ENCODE measurements at regions not wholly inside any gene's neighbourhood (a gene's known extent, or its start where the extent isn't known, plus 50 kb on each side); places are given as distances from the start of the nearest gene placed in this dataset.
A peak's percentile ranks its signal among the peaks of the same experiment; 100 is the strongest.
"Not testable (repeated sequence)": the region's sequence is repeated elsewhere in the genome, so short reads cannot be mapped to it uniquely, and the experiment has no call there.

DNA sequence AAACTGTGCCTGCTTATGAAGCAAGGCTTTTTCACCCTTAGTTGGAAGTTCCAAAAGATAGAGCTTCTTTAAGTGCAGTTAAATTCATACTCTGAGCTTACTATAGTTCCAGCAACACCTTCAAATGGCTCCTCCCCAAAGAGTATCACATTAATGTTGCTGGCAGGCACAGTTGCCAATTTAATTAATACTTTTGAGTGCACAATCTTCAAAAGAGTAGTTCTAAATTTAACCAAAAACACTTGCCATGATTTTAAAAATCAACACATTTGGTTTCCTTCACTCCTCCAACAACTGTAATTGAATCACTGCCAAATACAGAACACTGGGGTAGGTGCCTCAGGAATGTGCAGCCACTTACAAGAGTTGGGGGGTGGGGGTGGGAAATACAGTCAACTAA is 150.6 kb upstream of the UBE2E3 start:
- no peak for DNase-seq (ENCODE audit: low spot score)

DNA sequence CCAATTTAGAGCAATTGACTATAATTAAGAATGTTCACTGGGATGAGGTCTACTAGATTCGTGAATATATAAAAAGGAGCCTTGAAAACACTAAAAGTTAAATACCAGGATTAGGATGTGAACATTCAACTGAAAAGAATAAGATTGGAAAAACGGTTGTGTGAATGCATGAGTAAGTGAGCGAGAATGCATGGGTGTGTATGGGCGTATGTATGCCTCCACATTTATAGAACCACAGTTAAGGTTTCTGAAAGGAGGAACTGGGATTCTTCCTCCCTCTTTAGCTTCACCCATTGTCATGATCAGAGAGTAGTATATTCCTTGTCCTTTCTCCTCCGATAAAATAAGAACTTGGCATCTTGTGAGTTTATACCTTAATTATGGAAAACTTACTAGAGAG is 151.1 kb upstream of the UBE2E3 start:
- peak; percentile 48 for DNase-seq (ENCODE audit: low spot score)

DNA sequence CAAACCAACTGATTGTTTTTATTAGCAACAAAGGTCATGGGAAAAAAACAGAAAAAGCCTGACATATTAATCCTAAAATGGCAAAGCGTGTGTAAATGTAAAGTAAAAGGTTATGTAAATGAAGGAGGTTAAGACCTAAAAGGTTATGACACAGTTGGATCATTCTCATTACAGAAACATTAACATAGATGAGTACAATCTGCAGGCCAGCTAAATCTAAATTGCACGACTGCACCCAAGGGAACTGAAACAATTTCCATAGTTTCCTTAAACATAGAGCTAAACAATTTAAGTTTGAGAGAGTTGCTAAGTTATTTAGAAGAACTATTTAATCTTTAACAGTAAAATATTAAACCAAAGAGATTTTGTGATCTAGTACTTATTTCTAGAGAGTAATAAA is 151.6 kb upstream of the UBE2E3 start:
- DNase-seq (ENCODE audit: low spot score), result no peak

DNA sequence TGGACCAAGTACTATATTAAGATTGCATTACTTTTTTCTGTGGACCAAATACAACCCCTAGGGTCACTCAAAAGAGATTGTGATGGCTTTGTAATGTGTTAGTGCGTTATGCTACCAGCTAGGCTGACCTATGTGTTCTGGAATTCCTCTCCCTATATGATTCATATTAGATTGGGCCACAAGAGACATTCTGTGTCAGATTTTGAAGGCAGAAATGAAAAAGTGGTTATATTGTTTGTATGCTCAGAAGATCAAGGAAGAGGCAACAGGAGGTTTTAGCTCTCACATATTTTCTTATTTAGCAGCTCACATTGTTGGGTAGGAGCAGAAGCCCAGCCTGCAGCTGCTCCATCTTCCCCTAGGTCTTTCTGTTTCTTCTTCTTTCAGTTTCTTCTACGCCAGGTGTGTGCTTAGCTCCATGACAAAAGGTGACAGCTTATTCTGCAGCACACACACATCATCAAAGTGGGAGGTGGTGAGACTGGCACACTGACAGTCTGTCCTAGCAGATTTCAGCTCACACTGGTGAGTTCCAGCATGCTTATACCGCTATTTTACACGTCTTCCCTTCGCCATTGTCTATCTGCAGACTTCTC is 156.8 kb upstream of the UBE2E3 start:
- peak; percentile 18 for DNase-seq (ENCODE audit: low spot score)

DNA sequence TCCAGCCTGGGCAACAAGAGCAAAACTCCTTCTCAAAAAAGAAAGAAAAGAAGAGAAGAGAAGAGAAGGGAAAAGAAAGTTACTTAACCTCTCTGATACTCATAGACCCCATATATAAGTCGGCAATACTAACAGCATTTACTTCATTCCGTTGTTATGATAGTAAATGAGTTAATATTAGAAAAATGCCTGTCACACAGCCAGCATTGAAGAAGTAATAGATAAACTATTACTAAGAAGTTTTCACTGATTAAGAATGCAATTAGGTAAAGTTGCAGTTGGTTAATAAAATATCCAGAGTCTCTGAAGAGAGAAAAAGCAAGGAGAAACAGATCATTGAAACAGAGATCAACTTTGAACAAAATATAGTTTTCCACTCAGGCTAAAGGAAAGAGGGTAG is 161.3 kb upstream of the UBE2E3 start:
- no peak for DNase-seq (ENCODE audit: low spot score)

DNA sequence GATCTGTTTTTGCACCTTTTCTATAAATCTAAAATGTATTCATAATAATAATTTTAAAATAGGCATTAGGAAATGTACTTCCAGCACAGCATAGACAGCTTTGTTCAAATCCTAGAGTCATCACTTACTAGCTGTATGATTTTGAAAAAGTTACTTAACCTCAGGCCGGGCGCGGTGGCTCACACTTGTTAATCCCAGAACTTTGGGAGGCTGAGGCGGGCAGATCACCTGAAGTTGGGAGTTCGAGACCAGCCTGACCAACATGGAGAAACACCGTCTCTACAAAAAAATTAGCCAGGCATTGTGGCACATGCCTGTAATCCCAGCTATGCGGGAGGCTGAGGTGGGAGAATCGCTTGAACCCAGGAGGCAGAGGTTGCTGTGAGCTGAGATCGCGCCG is 161.7 kb upstream of the UBE2E3 start:
- DNase-seq (ENCODE audit: low spot score), result not testable (repeated sequence)

DNA sequence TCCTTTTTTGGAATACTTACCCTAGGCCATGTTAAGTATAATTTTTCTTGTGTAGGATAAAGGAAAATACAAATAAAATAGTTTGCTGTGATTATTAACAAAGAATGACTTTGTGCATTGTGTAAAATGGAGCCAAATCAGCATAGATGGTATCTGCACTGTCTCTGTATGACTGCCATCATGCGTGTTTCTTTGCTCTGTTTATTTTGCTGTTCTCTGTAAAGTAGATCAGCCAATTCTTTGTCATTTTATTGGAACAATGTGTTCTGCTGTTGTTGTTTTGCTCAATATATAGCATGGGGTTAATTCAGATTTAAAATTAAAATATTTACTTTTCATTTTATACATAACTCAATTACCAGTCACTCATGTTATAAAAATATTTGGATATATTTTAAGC is 181.3 kb upstream of the UBE2E3 start:
- DNase-seq (ENCODE audit: low spot score), result no peak

DNA sequence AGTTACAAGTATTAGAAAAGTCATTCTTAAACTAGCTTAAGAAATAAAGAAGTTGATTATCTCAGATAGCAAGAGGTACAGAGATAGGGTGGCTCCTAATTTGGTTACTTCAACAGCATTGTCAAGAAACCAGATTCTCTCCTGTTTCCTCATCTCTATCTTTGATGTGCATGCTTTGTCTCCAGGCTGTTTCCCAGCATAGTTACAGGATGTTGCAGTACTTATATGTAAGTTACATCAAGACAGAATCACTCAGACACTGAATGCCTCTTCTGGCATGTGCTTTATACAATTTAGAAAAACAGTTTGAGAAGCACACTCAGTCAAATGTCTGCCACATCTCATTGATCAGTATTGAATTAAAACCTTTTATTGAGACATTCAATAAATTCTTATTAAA is 189.5 kb upstream of the UBE2E3 start:
- DNase-seq (ENCODE audit: low spot score), result no peak

DNA sequence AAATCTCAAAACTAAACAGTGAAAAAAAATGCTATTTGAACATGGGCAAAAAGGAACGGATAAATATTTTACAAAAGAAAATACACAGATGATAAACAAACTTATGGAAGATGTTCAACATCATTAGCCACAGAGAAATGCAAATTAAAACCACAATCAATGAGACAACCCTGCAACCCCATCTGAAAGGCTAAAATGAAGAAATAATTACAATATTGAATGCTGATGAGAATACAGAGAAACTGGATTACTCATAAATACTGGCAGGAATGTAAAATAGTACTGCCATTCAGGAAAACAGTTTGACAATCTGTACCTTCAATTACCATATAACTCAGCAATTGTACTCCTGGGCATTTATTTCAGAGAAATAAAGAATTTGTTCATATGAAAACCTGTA is 193.1 kb upstream of the UBE2E3 start:
- DNase-seq (ENCODE audit: low spot score), result no peak

DNA sequence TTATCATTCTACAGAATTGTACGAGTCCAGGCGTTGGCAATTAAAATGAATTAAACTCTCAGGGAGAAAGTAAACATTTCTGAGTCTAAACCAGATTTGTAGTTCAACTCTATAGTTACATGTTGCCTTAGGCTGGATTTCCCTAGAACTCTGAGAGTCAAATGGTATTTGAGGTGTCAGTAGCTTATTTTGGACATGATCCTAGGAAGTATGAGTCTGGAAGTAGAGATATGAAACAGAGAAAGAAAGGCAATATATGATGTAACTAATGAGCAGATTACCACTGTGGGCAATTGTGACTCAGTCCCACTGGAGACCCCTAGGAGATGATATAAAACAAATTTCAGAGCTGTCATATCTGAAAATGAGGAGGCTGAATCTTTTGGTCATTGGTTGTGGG is 199.1 kb upstream of the UBE2E3 start:
- no peak for DNase-seq (ENCODE audit: low spot score)

DNA sequence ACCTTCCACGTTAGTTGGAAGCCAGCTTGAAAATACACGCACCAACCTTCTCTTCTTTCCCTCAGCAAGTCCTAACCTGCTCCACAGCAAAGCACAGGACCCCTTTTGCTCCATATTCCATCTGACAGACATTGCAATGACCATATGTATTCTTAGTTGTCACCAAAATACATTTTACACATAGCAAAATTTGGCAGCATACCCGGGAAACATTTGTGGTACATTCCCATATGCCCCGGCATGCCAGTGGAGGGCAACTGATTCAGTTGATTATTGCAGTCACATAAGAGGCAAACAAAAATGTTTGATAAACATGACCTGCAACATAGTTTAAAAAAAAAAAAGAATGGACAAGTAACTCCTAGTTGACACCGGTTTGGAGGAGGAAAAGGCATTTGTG is 202.1 kb upstream of the UBE2E3 start:
- no peak for DNase-seq (ENCODE audit: low spot score)

DNA sequence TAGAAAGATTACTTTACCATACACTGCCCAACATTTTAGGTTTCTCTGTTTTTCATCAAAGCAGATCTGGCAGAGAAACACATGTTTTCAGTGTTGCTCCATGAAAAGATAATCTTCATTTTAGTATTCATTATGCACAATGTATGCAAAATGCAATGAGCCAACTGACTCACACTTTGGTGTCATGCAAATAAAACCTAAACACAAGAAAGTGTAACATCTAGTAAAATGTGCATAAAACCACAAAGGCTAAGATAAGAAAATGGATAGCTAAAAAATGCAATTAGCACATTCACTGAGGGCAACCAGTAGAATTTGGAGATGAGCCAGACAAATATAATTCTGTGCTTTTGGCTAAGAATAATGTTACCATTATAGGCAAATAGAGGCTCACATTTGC is 203.5 kb upstream of the UBE2E3 start:
- no peak for DNase-seq (ENCODE audit: low spot score)

DNA sequence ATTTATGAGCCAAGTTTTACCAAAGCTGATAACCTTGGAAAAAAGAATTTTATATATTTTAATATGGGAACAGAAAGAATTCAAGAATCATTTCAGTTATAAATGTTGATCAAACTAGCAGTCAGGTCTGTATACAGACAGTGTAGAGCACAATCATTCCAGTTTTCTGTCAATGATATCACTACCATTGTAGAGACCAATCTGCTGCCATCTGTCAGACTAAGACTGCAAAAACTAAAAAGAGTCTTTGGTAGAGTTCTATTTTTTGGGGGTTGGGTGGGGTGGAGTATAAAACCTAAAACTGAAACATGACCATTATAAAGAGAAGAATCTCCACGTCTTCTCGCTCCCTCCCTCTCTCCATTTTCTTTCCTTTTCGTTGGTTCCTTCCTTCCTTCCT is 204.7 kb upstream of the UBE2E3 start:
- DNase-seq (ENCODE audit: low spot score), result no peak

DNA sequence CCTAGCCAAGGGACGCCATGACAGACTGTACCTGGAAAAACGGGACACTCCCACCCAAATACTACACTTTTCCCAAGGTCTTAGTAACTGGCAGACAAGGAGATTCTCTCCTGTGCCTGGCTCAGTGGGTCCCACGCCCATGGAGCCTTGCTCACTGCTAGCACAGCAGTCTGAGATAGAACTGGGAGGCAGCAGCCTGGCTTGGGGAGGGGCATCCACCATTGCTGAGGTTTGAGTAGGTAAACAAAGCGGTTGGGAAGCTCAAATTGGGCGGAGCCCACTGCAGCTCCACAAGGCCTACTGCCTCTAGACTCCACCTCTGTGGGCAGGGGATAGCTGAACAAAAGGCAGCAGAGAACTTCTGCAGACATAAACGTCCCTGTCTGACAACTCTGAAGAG is 215.1 kb upstream of the UBE2E3 start:
- peak; percentile 15 for DNase-seq (ENCODE audit: low spot score)

DNA sequence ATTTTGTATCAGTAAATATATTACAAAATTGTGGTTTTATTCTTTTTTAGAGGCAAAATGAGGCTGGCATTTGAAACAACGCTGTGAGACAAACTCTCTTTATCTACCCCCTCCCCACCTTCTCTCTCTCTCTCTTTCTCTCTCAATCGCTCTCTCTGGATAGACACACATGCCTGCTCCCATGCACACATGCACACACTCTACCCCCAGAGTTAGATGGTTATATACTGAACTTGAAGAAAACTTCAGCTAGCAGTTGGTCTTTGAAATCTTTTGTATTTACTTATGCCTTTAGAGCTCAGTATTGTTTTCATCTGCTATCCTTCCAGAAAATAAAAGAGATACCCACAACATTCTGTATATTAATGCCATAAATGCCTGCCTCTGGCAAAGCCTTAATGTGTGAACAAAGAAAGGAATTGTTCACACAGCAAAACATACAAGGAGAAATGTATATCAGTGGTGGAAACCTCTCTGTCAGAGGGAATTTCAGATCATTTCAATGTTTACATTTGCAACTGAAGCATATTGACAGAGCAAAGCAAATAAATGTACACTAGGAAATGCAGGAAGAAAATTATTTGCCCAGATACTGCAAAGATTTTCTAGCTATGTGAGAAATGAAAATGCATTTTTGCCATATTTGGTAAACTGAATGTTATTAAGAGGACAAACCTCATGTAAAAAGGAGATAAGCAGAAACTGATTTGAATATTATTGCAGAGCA is 217.0 kb upstream of the UBE2E3 start:
- no peak for DNase-seq (ENCODE audit: low spot score)

DNA sequence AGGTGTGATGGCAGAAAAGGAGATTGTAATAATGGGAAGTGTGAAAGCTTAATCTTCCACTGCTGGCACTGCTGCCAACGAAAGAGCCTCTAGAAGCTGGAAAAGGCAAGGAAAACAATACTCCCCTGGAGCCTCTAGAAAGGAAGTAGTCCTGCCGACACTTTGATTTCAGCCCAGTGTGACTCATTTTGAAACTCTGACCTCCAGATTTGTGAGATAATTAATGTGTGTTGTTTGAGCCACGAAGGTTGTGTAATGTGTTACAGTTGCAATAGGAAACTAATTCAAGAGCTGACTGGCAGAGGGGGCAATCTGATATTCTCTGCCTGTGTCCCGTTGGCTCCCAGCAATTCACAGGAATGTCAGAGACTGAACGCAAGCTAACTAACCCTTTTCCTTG is 219.2 kb upstream of the UBE2E3 start:
- peak; percentile 2 for DNase-seq (ENCODE audit: low spot score)

DNA sequence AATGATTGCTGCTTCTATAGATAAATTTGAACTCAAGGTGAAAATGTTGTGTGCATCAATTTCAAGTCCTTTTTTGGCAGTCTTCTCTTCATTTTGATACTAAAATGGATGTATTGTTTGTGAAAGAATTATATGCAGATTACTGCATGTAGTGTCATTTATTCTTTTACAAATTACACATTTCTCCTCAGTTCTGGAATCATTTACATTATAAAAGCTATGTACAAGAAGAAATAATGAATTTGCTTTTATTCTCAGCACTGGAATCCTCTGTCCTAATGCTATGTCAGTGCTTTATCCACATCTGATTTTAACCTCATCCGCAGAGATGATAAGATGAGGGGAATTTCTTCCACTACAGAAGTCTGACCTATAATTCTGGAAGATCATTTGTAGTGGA is 220.8 kb upstream of the UBE2E3 start:
- no peak for DNase-seq (ENCODE audit: low spot score)

DNA sequence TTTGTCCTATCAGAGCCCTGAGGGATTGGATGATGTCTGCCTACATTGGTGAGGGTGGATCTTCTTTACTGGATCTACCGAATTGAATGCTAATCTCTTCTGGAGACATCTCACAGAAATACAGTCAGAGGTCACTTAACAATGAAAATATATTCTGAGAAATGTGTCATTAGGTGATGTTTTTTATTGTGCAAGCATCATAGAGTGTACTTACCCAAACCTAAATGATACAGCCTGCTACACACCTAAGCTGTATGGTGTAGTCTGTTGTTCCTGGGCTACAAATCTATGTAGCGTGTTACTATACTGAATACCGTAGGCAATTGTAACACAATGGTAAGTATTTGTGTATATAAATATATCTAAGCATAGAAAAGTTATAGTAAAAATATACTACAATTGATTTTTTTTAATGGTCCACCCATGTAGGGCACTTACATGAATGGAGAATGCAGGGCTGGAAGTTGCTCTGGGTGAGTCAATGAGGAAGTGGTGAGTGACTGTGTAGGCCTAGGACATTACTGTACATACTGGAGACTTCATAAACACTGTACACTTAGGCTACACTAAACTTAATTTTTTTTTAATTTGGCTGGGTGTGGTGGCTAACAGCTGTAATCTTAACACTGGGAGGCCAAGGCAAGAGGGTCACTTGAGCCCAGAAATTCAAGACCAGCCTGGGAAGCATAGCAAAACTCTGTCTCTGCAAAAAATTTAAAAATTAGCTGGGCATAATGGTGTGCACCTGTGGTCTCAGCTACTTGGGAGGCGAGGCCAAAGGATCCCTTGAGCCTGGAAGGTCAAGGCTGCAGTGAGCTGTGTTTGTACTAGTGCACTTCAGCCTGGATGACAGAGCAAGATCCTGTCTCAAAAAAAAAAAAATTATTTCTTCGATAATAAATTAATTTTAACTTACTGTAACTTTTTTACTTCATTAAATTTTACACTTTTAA is 226.3 kb upstream of the UBE2E3 start:
- no peak for DNase-seq (ENCODE audit: low spot score)

DNA sequence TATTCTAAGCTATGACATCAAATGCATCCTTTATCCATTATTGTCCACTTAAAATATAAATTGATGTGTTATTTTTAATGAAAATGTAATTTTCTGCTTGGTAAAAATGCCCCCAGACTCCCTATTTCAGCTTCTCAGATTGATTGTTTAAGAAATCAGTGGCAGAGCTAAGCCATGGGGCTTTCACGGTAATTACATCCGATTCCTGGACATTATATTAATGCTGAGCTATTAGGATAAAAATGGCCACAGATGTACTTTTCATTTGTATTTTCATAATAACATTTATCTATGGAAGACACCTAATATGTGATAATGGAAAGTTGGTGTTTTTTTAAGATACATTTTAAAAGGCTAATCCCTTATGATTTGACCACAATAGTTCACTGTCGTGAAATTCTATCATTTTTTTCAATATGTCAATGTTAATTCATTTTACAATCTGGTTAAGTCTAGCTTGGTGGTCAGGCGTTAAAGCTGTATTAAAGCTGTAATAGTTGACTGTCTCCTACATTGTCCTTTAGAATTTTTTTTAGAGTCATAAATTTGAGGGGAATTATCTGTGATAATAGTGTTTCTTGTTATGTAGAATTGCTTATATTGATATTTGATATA is 229.0 kb upstream of the UBE2E3 start:
- DNase-seq (ENCODE audit: low spot score), result no peak

DNA sequence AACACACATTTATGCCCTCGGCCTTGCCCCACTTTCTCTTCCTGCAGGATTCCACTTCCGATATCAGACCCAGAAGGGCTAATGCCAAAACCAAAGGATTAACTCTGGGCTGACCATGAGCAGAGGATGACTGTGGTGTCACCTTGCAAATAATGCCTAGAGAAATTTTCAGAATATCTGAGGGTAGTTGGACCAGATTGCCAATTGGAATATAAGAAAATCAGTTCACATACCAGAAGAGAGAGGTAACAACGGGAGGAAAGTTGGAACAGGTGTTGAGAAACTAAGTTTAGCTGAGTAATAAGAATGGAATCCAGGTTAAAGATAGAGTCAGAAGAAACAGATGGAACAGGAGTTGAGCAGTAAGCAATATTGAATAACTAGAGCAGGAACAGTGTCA is 232.7 kb upstream of the UBE2E3 start:
- DNase-seq (ENCODE audit: low spot score), result no peak

DNA sequence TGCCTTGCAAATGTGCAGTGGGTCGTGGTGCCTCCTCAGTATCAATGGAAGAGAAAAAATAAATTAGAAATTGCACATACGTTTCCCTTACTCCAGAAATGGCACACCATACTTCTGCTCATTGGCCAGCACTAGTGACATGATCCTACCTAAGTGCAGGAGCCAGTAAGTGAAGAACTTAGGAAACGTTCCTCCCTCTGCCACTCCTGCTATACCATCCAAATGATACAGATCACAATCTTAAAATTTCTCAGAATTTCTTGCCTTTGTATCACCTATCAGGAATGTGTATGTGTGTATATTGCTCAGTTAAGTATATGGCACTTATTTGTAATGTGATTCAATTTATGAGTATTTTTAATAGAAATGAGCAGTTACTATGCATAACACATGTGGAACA is 237.0 kb upstream of the UBE2E3 start:
- no peak for DNase-seq (ENCODE audit: low spot score)

DNA sequence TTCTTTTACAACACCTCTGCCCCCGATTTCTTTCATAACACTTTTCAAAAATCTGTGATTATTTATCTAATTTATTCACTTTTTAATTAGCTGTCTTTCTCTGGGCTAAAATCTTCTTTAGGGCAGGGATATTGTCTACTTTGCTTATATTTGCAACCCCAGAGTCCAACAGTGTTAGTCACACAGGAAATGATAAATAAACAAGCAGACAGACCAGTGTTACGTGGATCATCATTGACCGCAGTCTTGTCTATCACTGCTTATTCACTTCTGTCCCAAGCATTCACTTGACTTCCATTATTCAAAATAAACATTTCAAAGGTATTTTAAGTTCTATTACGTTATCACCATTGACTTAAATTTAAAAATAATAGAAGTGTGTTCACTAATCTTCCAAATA is 237.6 kb upstream of the UBE2E3 start:
- peak; percentile 42 for DNase-seq (ENCODE audit: low spot score)

DNA sequence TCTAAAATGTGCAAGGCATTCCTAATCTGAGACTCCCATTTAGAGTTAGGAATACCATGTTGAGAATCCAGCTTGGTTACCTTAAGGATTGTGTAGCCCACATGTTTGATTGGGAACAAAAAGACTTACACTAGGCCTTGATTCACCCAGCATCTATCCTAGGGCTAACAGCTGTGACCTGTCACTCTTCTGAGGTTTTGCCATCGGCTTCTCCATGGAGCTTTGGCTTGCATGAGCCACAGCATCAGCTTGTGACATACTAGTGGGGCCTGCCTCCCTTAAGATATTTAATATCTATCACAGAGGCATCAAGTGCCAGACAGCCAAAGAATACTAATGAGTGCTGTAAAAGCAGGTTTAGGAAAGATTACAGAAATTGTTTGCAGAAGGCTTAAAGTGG is 241.3 kb upstream of the UBE2E3 start:
- DNase-seq (ENCODE audit: low spot score), result no peak

Measured in SW480 (cell line).